Subcutaneous abdominal adipose tissue (tissue), 5 donors: ENCODE measurements at regions not wholly inside any gene's neighbourhood (a gene's known extent, or its start where the extent isn't known, plus 50 kb on each side); places are given as distances from the start of the nearest gene placed in this dataset.

Experiments used
- H3K27ac ChIP-seq: one replicate; pipeline ENCODE4 v1.7.0; 2013; ENCODE audit warnings: low read depth, mild to moderate bottlenecking, inconsistent platforms, low read length, moderate library complexity
- H3K27me3 ChIP-seq, 5 donors: one replicate each; pipeline ENCODE4 v1.7.0; 2013; ENCODE audit warnings: low read length in 5 of 5, inconsistent platforms in 1 of 5; ENCODE audit not compliant: control insufficient read depth in 5 of 5, insufficient read depth in 4 of 5
- H3K36me3 ChIP-seq, 5 donors: one replicate each; pipeline ENCODE4 v1.7.0; 2013; ENCODE audit warnings: low read length in 5 of 5; ENCODE audit not compliant: control insufficient read depth in 5 of 5, insufficient read depth in 5 of 5
- H3K4me1 ChIP-seq, 5 donors: one replicate each; pipeline ENCODE4 v1.7.0; 2013; ENCODE audit warnings: low read length in 5 of 5, mild to moderate bottlenecking in 3 of 5, moderate library complexity in 1 of 5; ENCODE audit not compliant: control insufficient read depth in 5 of 5, insufficient read depth in 5 of 5
- H3K4me3 ChIP-seq, 5 donors: one replicate each; pipeline ENCODE4 v1.7.0; 2013; ENCODE audit warnings: low read length in 5 of 5, low read depth in 1 of 5
- H3K9ac ChIP-seq, 5 donors: one replicate each; pipeline ENCODE4 v1.7.0; 2013; ENCODE audit warnings: low read length in 5 of 5, mild to moderate bottlenecking in 4 of 5, moderate library complexity in 3 of 5
- H3K9me3 ChIP-seq, 5 donors: one replicate each; pipeline ENCODE4 v1.7.0; 2013; ENCODE audit warnings: low read length in 5 of 5; ENCODE audit not compliant: control insufficient read depth in 5 of 5
- donor health status: healthy.
- donor health status: healthy.
- donor health status: healthy.
- donor health status: healthy.
- donor health status: healthy.

- Histone ChIP-seq H3K27ac (no peak overlapping the region), H3K9ac (no peak overlapping the region), H3K4me3 (no peak overlapping the region), H3K4me1 (no peaks in the 10 kb centered on the region), H3K9me3 (no peaks in the 10 kb centered on the region), H3K36me3 (no peaks in the 10 kb centered on the region), H3K27me3 (no peaks in the 10 kb centered on the region)
These were observed 226.4 kb downstream of the SI start for GRCh38 chr3:164851905-164852304.

- H3K27me3 ChIP-seq = no peaks in the 10 kb centered on the region
- no peaks in the 10 kb centered on the region for H3K4me1 ChIP-seq
- H3K27ac ChIP-seq = no peak overlapping the region
- no peak overlapping the region for H3K4me3 ChIP-seq
- H3K9me3 ChIP-seq = no peaks in the 10 kb centered on the region
- no peaks in the 10 kb centered on the region for H3K36me3 ChIP-seq
- no peak overlapping the region for H3K9ac ChIP-seq
These were observed 227.1 kb downstream of the SI start for GRCh38 chr3:164851204-164851603.

GRCh38 chr3:164848923-164849322, 229.4 kb downstream of the SI start:
- H3K9ac ChIP-seq = no peak overlapping the region
- no peak overlapping the region for H3K27ac ChIP-seq
- no peaks in the 10 kb centered on the region for H3K9me3 ChIP-seq
- H3K4me3 ChIP-seq = no peak overlapping the region
- H3K27me3 ChIP-seq = no peaks in the 10 kb centered on the region
- H3K36me3 ChIP-seq = no peaks in the 10 kb centered on the region
- no peaks in the 10 kb centered on the region for H3K4me1 ChIP-seq

- Histone ChIP-seq H3K9ac (no peak overlapping the region), H3K27me3 (no peaks in the 10 kb centered on the region), H3K36me3 (no peaks in the 10 kb centered on the region), H3K4me1 (no peaks in the 10 kb centered on the region), H3K4me3 (no peak overlapping the region), H3K9me3 (no peaks in the 10 kb centered on the region), H3K27ac (no peak overlapping the region)
These were observed 232.6 kb downstream of the SI start for GRCh38 chr3:164845739-164846138.

- Histone ChIP-seq H3K27me3 (no peaks in the 10 kb centered on the region), H3K4me3 (no peak overlapping the region), H3K36me3 (no peaks in the 10 kb centered on the region), H3K27ac (no peak overlapping the region), H3K4me1 (no peaks in the 10 kb centered on the region), H3K9me3 (no peaks in the 10 kb centered on the region), H3K9ac (no peak overlapping the region)
These were observed 246.1 kb downstream of the SI start for GRCh38 chr3:164832216-164832615.

- Histone ChIP-seq H3K9me3 (peaks cover 0 to 10% (median 5%) of the 10 kb centered on the region in 5 donors), H3K4me3 (no peak overlapping the region), H3K27ac (no peak overlapping the region), H3K27me3 (no peaks in the 10 kb centered on the region), H3K9ac (no peak overlapping the region), H3K4me1 (no peaks in the 10 kb centered on the region), H3K36me3 (no peaks in the 10 kb centered on the region)
These were observed 260.0 kb downstream of the SI start for GRCh38 chr3:164818318-164818717.

- no peaks in the 10 kb centered on the region for H3K4me1 ChIP-seq
- H3K9ac ChIP-seq = no peak overlapping the region
- H3K4me3 ChIP-seq = no peak overlapping the region
- no peak overlapping the region for H3K27ac ChIP-seq
- H3K27me3 ChIP-seq = no peaks in the 10 kb centered on the region
- no peaks in the 10 kb centered on the region for H3K36me3 ChIP-seq
- H3K9me3 ChIP-seq = peaks cover 0 to 10% (median 5%) of the 10 kb centered on the region in 5 donors
These were observed 264.2 kb downstream of the SI start for GRCh38 chr3:164814106-164814505.

- Histone ChIP-seq H3K36me3 (no peaks in the 10 kb centered on the region), H3K4me1 (no peaks in the 10 kb centered on the region), H3K9ac (no peak overlapping the region), H3K4me3 (no peak overlapping the region), H3K27me3 (no peaks in the 10 kb centered on the region), H3K27ac (no peak overlapping the region), H3K9me3 (peaks cover 0 to 4% (median 0%) of the 10 kb centered on the region in 5 donors)
These were observed 266.3 kb downstream of the SI start for GRCh38 chr3:164812042-164812441.

- Histone ChIP-seq H3K27me3 (no peaks in the 10 kb centered on the region), H3K36me3 (no peaks in the 10 kb centered on the region), H3K9me3 (peaks cover 0 to 2% (median 0%) of the 10 kb centered on the region in 5 donors), H3K4me1 (no peaks in the 10 kb centered on the region), H3K27ac (no peak overlapping the region), H3K4me3 (no peak overlapping the region), H3K9ac (no peak overlapping the region)
These were observed 272.1 kb downstream of the SI start for GRCh38 chr3:164806188-164806587.

GRCh38 chr3:164794099-164794498, 284.2 kb downstream of the SI start:
- no peaks in the 10 kb centered on the region for H3K9me3 ChIP-seq
- no peaks in the 10 kb centered on the region for H3K36me3 ChIP-seq
- no peak overlapping the region for H3K9ac ChIP-seq
- no peaks in the 10 kb centered on the region for H3K27me3 ChIP-seq
- H3K4me1 ChIP-seq = no peaks in the 10 kb centered on the region
- no peak overlapping the region for H3K27ac ChIP-seq
- H3K4me3 ChIP-seq = no peak overlapping the region

- no peaks in the 10 kb centered on the region for H3K36me3 ChIP-seq
- H3K4me1 ChIP-seq = no peaks in the 10 kb centered on the region
- H3K4me3 ChIP-seq = no peak overlapping the region
- no peak overlapping the region for H3K9ac ChIP-seq
- no peaks in the 10 kb centered on the region for H3K27me3 ChIP-seq
- no peak overlapping the region for H3K27ac ChIP-seq
- H3K9me3 ChIP-seq = peaks cover 0 to 4% (median 0%) of the 10 kb centered on the region in 5 donors
These were observed 287.0 kb downstream of the SI start for GRCh38 chr3:164791263-164791662.
